Stimulated activated CD8-positive, alpha-beta memory T cell treated with anti-CD3 and anti-CD28 coated beads, Interleukin-2, amount 100 ng/mL, for 1 hour (primary cell): ENCODE measurements at regions not wholly inside any gene's neighbourhood (a gene's known extent, or its start where the extent isn't known, plus 50 kb on each side); places are given as distances from the start of the nearest gene placed in this dataset.
"Not testable (repeated sequence)": the region's sequence is repeated elsewhere in the genome, so short reads cannot be mapped to it uniquely, and the experiment has no call there.

Experiments
- DNase-seq, 2 donors: peaks; one replicate each; pipeline ENCODE4 v3.0.0-alpha.2; 2020; ENCODE audit warnings: low read depth in 2 of 2

DNA sequence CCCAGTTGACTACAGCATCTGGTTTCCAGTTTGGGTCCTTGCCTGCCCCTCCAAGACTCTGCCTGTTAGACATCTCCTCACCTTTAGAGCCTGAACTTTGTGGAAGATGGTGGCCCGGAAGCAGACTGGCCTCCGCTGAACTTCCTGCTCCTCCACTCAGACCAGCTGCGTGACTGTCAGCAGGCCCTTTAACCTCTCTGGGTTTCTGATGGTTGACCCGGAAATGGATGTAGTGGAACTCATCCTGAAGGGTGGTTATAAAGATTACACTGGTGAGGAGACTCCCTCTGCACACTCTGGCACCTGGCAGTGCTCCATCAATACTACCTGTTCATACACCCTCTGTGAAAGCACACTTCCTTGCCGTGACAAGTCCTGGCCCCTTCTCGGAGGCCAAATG is 151.9 kb upstream of the TLE3 start:
- DNase-seq: no peak

DNA sequence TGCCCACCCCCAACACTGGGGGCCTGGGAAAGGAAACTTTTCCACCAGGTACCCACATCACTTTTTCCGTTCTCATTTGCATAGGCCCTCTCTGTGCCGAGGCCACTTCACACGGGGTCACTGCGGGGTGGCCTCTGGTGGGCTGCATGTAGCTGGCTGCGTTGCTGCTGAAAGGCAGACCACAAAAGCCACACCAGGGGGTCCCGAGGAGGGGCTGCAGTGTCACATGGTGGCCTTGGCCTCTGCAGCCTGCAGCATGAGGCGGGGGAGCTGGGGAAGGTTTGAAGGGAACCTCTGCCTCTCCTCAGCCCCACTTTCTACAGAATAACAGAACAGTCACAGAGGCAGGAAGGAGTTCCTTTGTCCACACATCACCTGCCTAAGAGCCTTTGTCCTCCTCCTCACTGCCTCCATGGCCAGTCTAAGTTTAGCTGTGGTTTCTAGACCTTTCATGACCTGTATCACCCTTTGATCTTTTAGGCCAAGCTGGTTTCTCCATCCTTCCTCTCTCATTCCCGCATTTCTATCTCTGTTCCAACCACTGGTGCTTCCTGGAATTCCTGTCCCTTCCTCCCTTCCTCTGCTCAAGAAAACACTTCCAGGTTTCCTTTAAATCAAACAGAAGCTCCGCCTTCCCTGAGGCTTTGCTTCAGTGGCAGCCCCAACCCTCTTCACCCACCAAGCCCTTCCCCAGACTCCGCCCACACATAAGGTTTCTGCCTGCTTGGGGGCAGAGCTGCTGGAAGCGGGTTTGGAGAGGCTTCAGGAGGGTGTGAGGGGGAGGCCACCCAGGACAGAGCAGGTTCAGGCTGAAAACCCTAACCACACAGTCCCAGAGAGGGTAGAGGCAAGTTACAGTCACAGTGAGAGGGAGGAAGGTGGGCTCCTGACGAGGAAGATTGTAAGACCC is 150.7 kb upstream of the TLE3 start:
- no peak for DNase-seq

GRCh38 chr15:70247281-70247680 is 149.6 kb upstream of the TLE3 start:
- no peak for DNase-seq

DNA sequence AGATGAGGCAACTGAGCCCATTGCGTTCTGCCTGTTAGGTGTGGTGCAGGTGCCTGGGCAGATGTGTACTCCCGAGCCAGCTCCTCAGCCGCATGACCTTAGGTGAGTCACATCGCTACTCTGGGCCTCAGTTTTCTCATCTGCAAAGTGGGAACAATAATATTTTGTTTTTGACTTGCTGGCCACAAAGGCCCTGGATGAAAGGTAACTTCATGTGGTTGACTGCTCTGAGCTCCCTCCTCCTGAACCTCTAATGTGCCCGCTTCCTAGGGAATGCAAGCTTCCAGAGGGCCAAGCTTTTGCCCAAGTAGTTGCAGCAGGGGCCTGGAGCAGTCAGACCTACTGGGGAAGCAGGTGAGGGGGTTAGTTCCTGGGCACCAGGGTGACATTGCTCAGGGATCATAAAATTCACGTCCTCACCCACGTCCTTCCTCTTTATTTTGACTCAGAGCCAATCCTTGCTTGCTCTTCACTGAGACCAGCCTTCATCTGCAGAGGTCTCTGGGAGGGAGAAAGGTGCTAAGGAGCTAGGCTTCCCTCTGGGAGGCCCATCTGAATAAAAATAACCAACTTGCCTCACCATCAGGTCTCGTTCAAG is 149.0 kb upstream of the TLE3 start:
- DNase-seq: no peak

DNA sequence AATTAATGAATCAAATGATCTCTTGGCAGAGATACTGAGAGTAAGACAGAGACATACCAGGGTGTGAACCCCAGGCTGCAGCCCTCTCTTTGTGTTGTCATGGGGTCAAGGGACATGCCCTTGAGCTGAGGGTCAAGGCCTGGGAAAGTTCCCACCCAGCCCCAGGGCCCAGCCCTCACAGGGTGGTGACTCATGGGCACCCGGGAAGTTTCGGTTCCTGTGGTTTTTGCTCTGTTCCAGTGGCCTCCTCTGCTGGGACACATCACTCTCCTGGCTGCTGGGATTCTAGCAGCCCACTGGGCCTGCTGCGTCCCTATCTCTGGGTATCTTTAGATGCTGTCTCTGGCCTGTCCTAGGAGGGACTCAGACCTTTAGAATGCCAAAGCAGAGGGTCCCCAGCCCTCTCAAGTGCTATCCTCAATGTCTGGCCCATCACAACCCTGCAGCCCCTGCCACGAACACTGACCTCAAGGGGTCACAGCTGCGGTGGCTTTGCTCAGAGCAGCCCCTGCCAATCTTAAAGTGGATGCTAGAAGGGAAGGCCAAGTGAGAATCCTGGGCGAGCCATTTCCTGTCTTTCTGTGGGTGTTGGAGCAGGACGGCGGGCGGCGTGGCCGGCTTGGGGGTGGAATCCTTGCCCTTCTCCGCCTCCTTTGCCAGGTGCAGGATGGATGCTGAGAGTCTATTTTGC is 148.4 kb upstream of the TLE3 start:
- no peak for DNase-seq

DNA sequence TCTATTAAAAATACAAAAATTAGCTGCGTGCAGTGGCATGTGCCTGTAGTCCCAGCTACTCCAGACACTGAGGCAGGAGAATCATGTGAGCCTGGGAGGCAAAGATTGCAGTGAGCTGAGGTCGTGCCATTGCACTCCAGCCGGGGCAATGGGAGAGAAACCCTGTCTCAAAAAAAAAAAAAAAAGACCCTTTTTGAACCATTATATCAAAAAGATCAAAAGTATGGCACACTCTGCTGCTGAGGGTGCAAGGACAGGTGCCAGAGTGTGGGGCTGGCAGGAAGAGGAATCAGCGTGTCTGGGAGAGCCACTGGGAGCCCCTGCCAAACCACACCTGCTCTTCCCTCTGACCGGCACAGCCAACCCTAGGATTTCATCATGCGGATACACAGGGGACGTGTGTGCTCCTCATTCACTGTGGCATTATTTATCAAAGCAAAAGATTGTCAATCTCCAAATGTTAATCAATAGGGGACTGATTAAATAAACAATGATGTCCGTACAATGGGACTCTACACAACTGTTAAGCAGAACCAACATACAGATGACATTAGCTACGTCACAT is 147.3 kb upstream of the TLE3 start:
- no peak for DNase-seq

DNA sequence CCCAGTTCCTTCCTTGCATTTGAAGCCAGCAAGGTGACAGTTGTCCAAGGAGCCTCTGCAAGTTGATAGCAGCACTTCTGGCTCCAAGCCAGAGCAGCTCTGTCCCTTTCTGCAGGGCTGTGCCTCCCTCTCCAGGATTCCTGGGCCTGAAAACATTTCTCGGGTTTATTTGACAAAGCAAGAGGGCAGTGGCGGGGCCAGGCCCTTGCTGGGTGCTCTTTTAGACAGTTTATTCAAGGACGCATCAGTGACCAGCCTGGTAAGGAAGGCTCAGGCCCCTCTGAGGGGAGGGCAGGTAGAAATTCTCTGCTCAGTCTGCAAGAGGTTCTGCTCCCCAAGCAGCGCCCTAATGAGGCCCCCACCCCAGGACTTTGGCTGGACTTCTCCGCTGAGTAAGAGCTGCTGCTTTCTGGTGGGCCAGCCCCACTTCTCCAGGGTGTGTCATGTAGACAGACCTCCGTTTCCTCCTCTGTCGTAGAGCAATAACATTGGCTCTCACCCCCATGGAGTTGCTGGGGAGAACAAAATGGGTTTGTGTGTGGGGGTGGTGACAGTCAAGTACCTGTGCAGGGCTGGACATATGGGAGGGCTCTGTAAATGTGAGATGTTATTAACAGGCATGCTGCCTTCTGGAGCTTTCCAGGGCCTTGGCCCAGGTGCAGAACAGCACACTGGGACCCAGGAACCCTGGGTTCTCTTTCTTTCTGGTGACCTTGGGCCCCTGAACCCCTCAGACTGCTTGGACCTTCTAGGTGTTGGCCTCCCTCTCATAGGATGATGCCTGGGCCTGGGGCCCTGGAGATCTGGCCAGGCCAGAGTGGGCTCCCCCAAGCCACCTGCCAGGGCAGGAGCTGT is 146.2 kb upstream of the TLE3 start:
- DNase-seq: no peak

GRCh38 chr15:70242951-70243685 is 145.4 kb upstream of the TLE3 start:
- no peak for DNase-seq

GRCh38 chr15:70241561-70242320 is 144.0 kb upstream of the TLE3 start:
- no peak for DNase-seq

DNA sequence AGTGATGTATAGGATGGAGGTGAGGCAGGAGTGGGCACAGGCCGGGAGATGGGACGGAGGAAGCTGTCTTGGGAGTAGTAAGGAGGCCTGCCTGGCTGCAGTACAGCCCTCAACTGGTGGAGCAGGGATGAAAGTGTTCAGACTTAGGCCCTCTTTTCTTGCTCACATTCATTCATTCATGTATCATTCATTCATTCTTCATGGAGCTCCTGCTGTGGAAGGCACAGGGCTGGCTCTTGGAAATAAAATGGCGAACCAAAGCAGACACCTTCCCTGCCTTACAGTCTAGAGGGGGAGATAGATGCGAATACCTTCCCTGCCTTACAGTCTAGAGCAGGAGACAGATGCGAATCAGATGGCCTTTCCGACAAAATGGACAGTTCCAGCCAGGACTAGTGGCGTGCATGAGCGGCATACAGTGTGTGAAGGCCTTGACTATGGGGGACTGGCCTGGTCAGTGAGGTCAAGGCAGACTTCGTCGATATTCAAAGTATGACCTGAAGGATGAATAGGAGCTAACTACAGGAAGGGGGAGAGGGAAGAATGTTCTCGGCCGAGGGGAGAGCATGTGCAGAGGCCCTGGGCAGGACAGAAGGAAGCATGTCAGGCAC is 143.2 kb upstream of the TLE3 start:
- DNase-seq: no peak

DNA sequence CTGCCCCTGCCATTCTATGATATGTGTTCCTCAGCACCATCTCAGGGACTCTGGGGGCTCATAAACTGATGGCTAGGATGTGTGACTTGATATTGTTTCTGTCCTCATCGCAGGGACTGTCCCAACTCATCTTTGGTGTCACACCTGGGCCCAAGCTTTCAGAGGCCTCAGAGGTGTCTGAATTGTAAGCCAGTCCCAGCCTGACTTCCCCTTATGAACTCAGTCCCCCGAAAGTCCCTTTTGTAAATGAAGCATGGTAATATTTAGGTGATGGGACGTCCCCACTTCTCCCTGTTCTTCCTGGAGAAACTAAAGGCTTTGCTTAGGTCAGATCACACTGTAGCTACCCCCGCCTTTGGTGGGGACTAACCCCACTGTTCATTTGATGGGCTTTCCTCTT is 142.4 kb upstream of the TLE3 start:
- no peak for DNase-seq

GRCh38 chr15:70238917-70239316 is 141.2 kb upstream of the TLE3 start:
- DNase-seq: no peak

DNA sequence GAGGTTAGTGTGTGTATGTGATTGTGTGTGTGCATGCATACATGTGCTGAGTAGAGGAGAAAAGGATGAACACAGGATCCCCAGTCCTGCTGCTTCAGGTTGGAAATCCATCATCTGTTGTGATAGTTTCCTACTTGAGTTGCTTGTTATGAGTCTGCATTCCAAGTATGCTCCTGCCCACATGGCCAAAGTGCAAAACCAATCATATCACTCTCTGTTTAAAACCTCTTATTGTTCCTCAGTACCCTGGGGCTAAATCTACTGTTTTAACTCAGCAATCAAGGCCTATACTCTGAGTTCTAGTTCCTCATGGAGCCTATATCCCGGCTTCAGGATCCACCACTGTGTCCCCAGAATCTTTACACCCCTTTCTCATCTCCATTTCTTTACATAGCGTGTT is 139.9 kb upstream of the TLE3 start:
- DNase-seq: no peak

DNA sequence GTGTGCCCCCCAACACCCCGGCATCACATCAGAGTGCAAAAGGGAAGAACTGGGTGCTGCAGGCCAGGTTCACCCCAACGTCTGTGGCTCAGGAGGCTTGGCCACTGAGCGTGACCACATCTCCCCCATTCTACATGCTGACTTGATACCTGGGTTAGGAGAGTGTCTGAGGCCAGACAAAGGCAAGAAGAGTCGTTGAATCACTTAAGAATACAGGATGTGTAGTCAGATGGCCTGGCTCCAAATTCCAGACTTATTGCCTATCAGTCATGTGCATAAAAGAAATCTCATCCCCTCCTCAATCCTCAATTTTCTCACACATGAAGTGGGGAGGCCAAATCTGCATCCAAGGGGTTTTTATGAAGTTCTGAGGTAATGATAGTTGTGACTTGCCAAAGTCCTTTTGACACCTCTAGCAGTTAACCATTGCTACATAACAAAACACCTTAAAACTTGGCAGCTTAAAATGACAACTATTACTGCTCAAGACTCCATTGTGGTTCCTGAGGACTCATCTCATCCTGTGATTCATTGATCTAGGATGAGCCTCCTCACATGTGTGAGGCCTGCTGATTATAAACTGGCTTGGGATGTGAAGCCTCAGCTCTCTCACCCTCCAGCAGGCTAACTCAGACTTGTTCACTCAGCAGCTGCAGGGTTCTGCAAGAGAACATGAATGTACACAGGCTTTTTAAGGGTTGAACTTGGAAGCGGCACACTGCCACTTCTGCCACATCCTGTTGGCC is 138.8 kb upstream of the TLE3 start:
- DNase-seq: no peak

- no peak for DNase-seq
Measured at GRCh38 chr15:70235347-70235746, 137.6 kb upstream of the TLE3 start.

GRCh38 chr15:70234256-70234905 is 136.7 kb upstream of the TLE3 start:
- no peak for DNase-seq

GRCh38 chr15:70231484-70231883 is 133.8 kb upstream of the TLE3 start:
- DNase-seq: no peak

DNA sequence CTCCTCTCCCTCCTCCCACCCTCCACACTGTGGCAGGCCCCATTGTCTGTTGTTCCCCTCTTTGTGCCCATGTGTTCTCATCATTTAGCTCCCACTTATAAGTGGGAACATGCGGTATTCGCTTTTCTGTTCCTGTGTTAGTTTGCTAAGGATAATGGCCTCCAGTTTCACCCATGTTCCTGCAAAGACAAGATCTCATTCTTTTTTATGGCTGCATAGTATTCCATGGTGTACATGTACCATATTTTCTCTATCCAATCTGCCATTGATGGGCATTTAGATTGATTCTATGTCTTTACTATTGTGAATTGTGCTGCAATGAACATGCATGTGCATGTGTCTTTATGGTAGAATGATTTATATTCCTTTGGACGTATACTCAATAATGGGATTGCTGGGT is 130.2 kb upstream of the TLE3 start:
- DNase-seq: not testable (repeated sequence)
